Stimulated activated memory B cell treated with anti-CD40 and anti-IgM and Interleukin-4, amounts not matched to agents 10 μg/mL and 1 μg/mL and 100 μg/mL, for 72 hours (primary cell): ENCODE measurements at regions not wholly inside any gene's neighbourhood (a gene's known extent, or its start where the extent isn't known, plus 50 kb on each side); places are given as distances from the start of the nearest gene placed in this dataset.

Source experiments
- ATAC-seq: fragments of 150-1000 bp; cut with Tn5 transposase; 2 replicates; pipeline ENCODE4 v1.10.0; 2021
- H3K27ac Mint-ChIP-seq: one replicate; pipeline ENCODE4 v1.8.0; 2022; ENCODE audit warnings: mild to moderate bottlenecking, mixed read lengths
- H3K27me3 Mint-ChIP-seq: one replicate; pipeline ENCODE4 v1.8.0; 2022; ENCODE audit warnings: mixed read lengths
- H3K36me3 Mint-ChIP-seq: one replicate; pipeline ENCODE4 v1.8.0; 2022; ENCODE audit warnings: mixed read lengths
- H3K4me1 Mint-ChIP-seq: one replicate; pipeline ENCODE4 v1.8.0; 2022; ENCODE audit warnings: mixed read lengths
- H3K4me3 Mint-ChIP-seq: one replicate; pipeline ENCODE4 v1.8.0; 2022; ENCODE audit warnings: mild to moderate bottlenecking, moderate library complexity, mixed read lengths
- H3K9me3 Mint-ChIP-seq: one replicate; pipeline ENCODE4 v1.8.0; 2022; ENCODE audit warnings: mixed read lengths

GRCh38 chr11:119518746-119519730 lies 96.1 kb upstream of the THY1 start:
- Mint-ChIP-seq H3K27ac (no peak overlapping the region), H3K27me3 (no peaks in the 10 kb centered on the region), H3K9me3 (no peaks in the 10 kb centered on the region), H3K4me1 (peaks cover 7% of the 10 kb centered on the region), H3K36me3 (no peaks in the 10 kb centered on the region), H3K4me3 (no peak overlapping the region)
- no peak for ATAC-seq

DNA sequence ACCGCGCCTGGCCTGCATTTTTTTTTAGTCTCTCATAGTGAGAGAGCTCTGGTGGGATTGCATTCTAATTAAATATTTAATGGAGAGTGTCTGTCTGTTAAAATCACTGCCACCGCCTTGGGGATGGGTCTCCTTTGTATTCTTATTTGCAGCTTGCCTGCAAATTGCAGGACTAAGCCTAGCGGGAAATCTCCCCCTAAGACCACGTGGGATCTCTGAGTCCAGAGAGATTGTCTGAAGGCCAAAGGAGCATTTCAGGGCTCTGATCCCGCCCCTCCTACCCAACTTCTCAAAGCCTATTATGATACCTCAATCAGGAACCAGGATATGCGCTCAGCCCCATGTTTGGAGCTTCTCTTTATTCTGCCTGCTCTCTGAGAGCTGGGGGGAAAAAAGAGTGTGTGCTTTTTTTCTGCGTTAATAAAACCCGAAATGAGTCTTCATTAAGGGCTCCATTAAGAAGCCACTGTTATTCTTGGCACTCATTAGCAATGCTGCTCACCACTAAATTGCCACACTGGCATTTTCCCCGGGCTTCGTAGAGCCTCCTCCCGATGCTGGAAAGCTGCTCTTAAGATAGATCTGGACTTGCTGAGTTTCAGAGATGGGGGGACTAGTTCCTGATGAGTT lies 92.9 kb upstream of the THY1 start:
- no peak overlapping the region for H3K4me3 Mint-ChIP-seq
- no peak for ATAC-seq
- H3K9me3 Mint-ChIP-seq = no peaks in the 10 kb centered on the region
- H3K36me3 Mint-ChIP-seq = no peaks in the 10 kb centered on the region
- H3K27ac Mint-ChIP-seq = no peak overlapping the region
- peaks cover 26% of the 10 kb centered on the region for H3K4me1 Mint-ChIP-seq
- H3K27me3 Mint-ChIP-seq = peaks cover 10% of the 10 kb centered on the region

- ATAC-seq = no peak
- peaks cover 10% of the 10 kb centered on the region for H3K27me3 Mint-ChIP-seq
- H3K9me3 Mint-ChIP-seq = peaks cover 5% of the 10 kb centered on the region
- no peak overlapping the region for H3K27ac Mint-ChIP-seq
- H3K4me1 Mint-ChIP-seq = peaks cover 40% of the 10 kb centered on the region
- H3K4me3 Mint-ChIP-seq = no peak overlapping the region
- H3K36me3 Mint-ChIP-seq = no peaks in the 10 kb centered on the region
Measured at GRCh38 chr11:119513806-119514170, 90.8 kb upstream of the THY1 start.

- no peak for ATAC-seq
- peaks cover 7% of the 10 kb centered on the region for H3K9me3 Mint-ChIP-seq
- peaks cover 40% of the 10 kb centered on the region for H3K4me1 Mint-ChIP-seq
- peak overlapping the region; percentile 83 for H3K27ac Mint-ChIP-seq
- no peak overlapping the region for H3K4me3 Mint-ChIP-seq
- no peaks in the 10 kb centered on the region for H3K36me3 Mint-ChIP-seq
- H3K27me3 Mint-ChIP-seq = peaks cover 10% of the 10 kb centered on the region
Measured at GRCh38 chr11:119513131-119513805, 90.3 kb upstream of the THY1 start.

DNA sequence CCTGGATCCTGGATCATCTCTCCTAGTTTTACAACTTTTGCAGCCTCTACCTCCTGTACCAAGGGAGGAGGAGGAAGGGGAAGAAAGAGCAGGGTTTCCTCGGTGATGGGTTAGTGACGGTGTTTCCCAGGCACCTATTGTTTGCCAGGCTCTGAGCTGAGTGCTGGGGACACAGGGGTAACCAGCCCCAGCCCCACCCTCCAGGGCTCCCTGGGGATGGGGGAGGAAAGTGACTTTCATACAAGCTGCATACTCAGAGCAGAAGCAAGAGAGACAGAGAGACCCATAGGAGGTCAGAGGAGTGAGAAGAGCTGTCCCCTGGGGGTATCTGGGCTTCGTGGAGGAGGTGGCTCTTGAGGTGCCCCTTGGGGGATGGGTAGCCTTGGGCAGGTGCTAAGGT lies 89.4 kb upstream of the THY1 start:
- Mint-ChIP-seq H3K27ac (peak overlapping the region; percentile 83), H3K36me3 (no peaks in the 10 kb centered on the region), H3K9me3 (peaks cover 7% of the 10 kb centered on the region), H3K27me3 (peaks cover 10% of the 10 kb centered on the region), H3K4me1 (peaks cover 40% of the 10 kb centered on the region), H3K4me3 (peak overlapping the region; percentile 75)
- peak; percentile 87 for ATAC-seq

DNA sequence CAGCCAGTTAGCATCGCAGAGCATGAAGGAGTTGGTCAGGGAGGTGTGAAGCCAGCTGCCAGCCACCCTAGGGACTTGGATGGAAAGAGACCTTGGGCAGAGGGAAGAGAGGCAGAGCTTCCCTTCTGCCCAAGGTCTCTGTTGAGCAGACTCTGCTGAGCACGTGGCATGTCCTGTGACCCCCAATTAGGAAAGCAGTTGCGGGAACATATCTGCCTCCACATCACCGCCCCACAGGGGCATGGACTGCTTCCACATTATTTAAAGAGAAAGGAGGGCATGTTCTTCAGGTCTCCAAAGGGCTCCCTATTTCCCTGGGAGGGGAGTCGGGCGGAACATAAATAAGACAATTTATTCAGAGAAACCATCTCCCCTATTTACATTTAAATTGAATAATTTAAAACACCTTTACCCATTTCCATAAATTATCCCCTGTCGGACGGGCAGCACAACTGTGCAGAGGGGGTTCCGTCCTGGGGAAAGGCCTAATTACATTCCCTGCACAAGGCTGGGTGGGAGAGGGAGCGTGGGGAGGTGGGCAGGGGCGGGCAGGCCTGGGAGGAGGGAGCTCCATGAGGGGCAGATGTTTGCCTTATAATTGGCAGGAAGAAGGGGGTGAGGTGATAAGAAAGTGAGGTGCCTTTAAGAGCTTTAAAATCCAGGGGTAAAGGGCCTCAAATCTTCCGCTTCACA lies 88.8 kb upstream of the THY1 start:
- Mint-ChIP-seq H3K9me3 (peaks cover 7% of the 10 kb centered on the region), H3K4me1 (peaks cover 40% of the 10 kb centered on the region), H3K27ac (peak overlapping the region; percentile 83), H3K27me3 (peaks cover 10% of the 10 kb centered on the region), H3K36me3 (no peaks in the 10 kb centered on the region), H3K4me3 (no peak overlapping the region)
- no peak for ATAC-seq

DNA sequence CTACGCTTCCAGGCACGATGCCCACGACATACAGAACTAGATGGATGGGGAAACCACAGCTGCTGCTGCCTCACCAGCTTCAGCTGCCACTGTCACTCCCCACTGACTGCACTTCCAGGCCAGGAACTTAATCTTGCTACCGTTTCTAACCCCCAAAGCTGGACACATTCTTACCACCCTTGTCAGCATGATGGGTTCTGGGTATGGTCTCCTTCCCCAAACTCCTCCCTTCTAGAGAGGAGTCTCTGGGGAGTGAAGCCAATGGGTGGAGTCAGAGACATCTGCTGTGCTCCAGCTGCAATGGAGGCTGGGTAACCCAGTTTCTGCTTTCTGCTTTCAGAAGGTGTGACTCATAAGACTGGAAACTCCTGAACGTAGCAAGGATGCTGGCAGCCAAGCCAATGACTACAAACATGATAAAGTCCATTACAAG lies 87.0 kb upstream of the THY1 start:
- Mint-ChIP-seq H3K27ac (peak overlapping the region; percentile 83), H3K27me3 (peaks cover 25% of the 10 kb centered on the region), H3K9me3 (peaks cover 7% of the 10 kb centered on the region), H3K4me1 (peaks cover 40% of the 10 kb centered on the region), H3K4me3 (peak overlapping the region; percentile 22), H3K36me3 (no peaks in the 10 kb centered on the region)
- peak; percentile 86 for ATAC-seq

GRCh38 chr11:119509282-119509841 lies 86.4 kb upstream of the THY1 start:
- Mint-ChIP-seq H3K27me3 (peaks cover 25% of the 10 kb centered on the region), H3K27ac (peak overlapping the region; percentile 83), H3K36me3 (no peaks in the 10 kb centered on the region), H3K4me1 (peaks cover 40% of the 10 kb centered on the region), H3K9me3 (peaks cover 7% of the 10 kb centered on the region), H3K4me3 (no peak overlapping the region)
- no peak for ATAC-seq

DNA sequence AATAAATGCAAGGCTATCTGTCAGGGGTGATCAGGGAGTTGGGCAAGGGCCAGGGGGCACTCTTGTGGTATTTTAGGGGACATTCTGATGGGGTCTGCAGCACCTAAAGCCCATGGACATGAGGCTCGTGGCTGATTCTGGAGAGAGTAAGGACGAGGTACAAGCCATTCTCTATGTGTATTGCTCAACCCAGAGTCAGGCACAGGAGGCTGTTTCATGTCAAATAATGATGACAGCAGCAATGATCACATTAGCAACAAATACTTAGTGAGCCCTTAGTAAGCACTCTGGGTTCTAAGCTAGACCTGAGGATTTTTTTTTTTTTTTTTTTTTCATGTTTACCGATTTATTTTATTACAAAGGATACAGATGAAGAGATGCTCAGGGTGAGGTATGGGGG lies 83.5 kb upstream of the THY1 start:
- H3K27ac Mint-ChIP-seq = no peak overlapping the region
- no peak for ATAC-seq
- H3K36me3 Mint-ChIP-seq = no peaks in the 10 kb centered on the region
- H3K4me3 Mint-ChIP-seq = no peak overlapping the region
- H3K4me1 Mint-ChIP-seq = peaks cover 20% of the 10 kb centered on the region
- peaks cover 31% of the 10 kb centered on the region for H3K27me3 Mint-ChIP-seq
- H3K9me3 Mint-ChIP-seq = peaks cover 10% of the 10 kb centered on the region

DNA sequence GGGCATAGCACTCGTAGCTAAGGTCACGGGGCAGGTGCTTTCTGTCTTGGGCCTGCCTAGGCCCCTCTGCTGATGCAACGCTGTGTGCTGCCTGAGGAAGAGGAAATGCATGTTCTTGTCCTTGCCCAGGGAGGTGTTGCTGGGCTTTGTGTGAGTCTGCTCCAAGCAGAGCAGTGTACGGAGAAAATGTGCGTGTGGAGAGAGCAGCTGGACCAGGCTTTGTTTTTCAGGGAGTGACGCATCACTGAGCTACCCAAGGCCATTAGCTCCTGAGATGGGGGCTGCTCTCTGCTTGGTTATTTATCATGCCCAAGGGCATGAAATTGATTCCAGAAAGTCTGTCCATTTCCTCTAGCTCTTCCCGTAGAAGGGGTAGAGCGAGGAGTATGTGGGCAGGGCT lies 82.9 kb upstream of the THY1 start:
- Mint-ChIP-seq H3K9me3 (peaks cover 10% of the 10 kb centered on the region), H3K27ac (no peak overlapping the region), H3K36me3 (no peaks in the 10 kb centered on the region), H3K4me3 (no peak overlapping the region), H3K4me1 (peaks cover 14% of the 10 kb centered on the region), H3K27me3 (peaks cover 37% of the 10 kb centered on the region)
- no peak for ATAC-seq

GRCh38 chr11:119505071-119505470 lies 82.1 kb upstream of the THY1 start:
- Mint-ChIP-seq H3K27me3 (peaks cover 45% of the 10 kb centered on the region), H3K9me3 (peaks cover 10% of the 10 kb centered on the region), H3K27ac (no peak overlapping the region), H3K4me3 (no peak overlapping the region), H3K36me3 (no peaks in the 10 kb centered on the region), H3K4me1 (peaks cover 6% of the 10 kb centered on the region)
- ATAC-seq = no peak

DNA sequence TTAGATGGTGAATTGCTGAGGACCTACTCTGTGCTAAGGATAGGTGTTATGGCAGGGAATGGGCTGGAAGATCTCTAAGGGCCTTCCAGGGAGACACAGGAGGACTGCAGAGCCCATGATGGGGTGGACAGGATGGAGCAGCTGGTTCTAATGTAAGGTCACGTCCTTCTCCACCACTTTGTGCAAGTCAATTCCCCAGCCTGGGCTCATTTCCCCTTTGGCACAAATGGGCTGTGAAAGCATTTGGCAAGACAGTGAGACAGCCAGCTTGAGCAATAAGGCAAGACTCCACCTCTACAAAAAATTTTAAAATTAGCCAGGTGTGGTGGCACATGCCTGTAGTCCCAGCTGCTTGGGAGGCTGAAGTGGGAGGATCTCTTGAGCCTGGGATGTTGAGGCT lies 81.4 kb upstream of the THY1 start:
- Mint-ChIP-seq H3K27ac (no peak overlapping the region), H3K4me1 (no peaks in the 10 kb centered on the region), H3K4me3 (no peak overlapping the region), H3K27me3 (peaks cover 49% of the 10 kb centered on the region), H3K36me3 (no peaks in the 10 kb centered on the region), H3K9me3 (peaks cover 9% of the 10 kb centered on the region)
- ATAC-seq = no peak

DNA sequence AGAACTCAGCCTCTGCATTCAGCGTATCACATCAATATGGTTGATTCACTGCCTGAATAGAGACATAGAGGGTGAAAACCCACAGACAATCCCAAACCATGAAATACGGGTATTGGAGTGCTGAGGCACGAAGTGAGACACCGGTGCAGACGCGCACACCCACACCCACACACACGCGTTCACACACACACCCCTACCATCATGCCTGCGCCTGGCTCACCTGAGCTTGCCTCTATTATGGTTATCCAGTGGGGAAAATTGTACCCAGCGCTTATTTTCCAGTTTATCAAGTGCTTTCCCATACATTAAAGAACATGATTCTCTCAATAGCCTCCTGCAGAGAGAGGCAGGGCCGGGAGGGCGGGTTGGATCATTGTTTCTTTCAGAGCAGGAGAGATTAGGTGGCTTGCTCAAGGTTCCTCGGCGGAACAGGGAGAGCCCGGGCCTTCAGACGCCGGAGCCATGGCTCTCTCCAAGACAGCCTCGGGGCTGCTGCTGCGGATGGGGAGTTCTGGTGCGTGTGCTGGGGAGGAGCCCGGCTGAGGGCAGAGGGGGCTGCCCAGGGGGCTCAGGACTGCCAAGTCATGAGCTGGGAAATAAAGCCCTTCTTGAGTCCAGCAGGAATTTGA lies 78.9 kb upstream of the THY1 start:
- no peaks in the 10 kb centered on the region for H3K4me1 Mint-ChIP-seq
- no peak for ATAC-seq
- no peak overlapping the region for H3K4me3 Mint-ChIP-seq
- peaks cover 3% of the 10 kb centered on the region for H3K9me3 Mint-ChIP-seq
- H3K27ac Mint-ChIP-seq = no peak overlapping the region
- H3K36me3 Mint-ChIP-seq = no peaks in the 10 kb centered on the region
- H3K27me3 Mint-ChIP-seq = peaks cover 66% of the 10 kb centered on the region

- Mint-ChIP-seq H3K27me3 (peaks cover 69% of the 10 kb centered on the region), H3K9me3 (no peaks in the 10 kb centered on the region), H3K4me1 (no peaks in the 10 kb centered on the region), H3K36me3 (no peaks in the 10 kb centered on the region), H3K4me3 (no peak overlapping the region), H3K27ac (no peak overlapping the region)
- no peak for ATAC-seq
Measured at GRCh38 chr11:119497717-119498116, 74.7 kb upstream of the THY1 start.
